T-helper 1 cell treated with Interleukin-12 subunit alpha and Interleukin-12 subunit beta and Interleukin-4 antibody, amounts not matched to agents 30 μg/mL and 1 μg/mL, for 36 hours (primary cell): ENCODE measurements at regions not wholly inside any gene's neighbourhood (a gene's known extent, or its start where the extent isn't known, plus 50 kb on each side); places are given as distances from the start of the nearest gene placed in this dataset.
"Not testable (repeated sequence)": the region's sequence is repeated elsewhere in the genome, so short reads cannot be mapped to it uniquely, and the experiment has no call there.

Experiments
- H3K27ac Mint-ChIP-seq: one replicate; pipeline ENCODE4 v1.8.0; 2021; ENCODE audit warnings: mild to moderate bottlenecking, mixed read lengths
- H3K27me3 Mint-ChIP-seq: one replicate; pipeline ENCODE4 v1.8.0; 2021; ENCODE audit warnings: low read depth, mixed read lengths
- H3K36me3 Mint-ChIP-seq: one replicate; pipeline ENCODE4 v1.8.0; 2021; ENCODE audit warnings: low read depth, mixed read lengths
- H3K4me1 Mint-ChIP-seq: one replicate; pipeline ENCODE4 v1.8.0; 2021; ENCODE audit warnings: low read depth, mixed read lengths
- H3K4me3 Mint-ChIP-seq: one replicate; pipeline ENCODE4 v1.8.0; 2021; ENCODE audit warnings: mild to moderate bottlenecking, moderate library complexity, mixed read lengths
- H3K9me3 Mint-ChIP-seq: one replicate; pipeline ENCODE4 v1.8.0; 2021; ENCODE audit warnings: mixed read lengths

- Mint-ChIP-seq H3K27ac (no peak overlapping the region), H3K36me3 (no peaks in the 10 kb centered on the region), H3K4me3 (no peak overlapping the region), H3K4me1 (no peaks in the 10 kb centered on the region), H3K9me3 (no peaks in the 10 kb centered on the region), H3K27me3 (no peaks in the 10 kb centered on the region)
Observed at GRCh38 chr9:30579810-30580209, 1804.6 kb upstream of the ACO1 start.

GRCh38 chr9:30582240-30582639 is 1802.2 kb upstream of the ACO1 start:
- H3K4me1 Mint-ChIP-seq = no peaks in the 10 kb centered on the region
- no peaks in the 10 kb centered on the region for H3K27me3 Mint-ChIP-seq
- no peak overlapping the region for H3K27ac Mint-ChIP-seq
- no peaks in the 10 kb centered on the region for H3K9me3 Mint-ChIP-seq
- no peak overlapping the region for H3K4me3 Mint-ChIP-seq
- H3K36me3 Mint-ChIP-seq = no peaks in the 10 kb centered on the region

- no peaks in the 10 kb centered on the region for H3K36me3 Mint-ChIP-seq
- no peak overlapping the region for H3K27ac Mint-ChIP-seq
- no peaks in the 10 kb centered on the region for H3K27me3 Mint-ChIP-seq
Observed at GRCh38 chr9:30584559-30584958, 1799.9 kb upstream of the ACO1 start.

GRCh38 chr9:30591461-30591860 is 1793.0 kb upstream of the ACO1 start:
- H3K27me3 Mint-ChIP-seq = no peaks in the 10 kb centered on the region
- H3K4me1 Mint-ChIP-seq = no peaks in the 10 kb centered on the region
- H3K36me3 Mint-ChIP-seq = no peaks in the 10 kb centered on the region
- no peaks in the 10 kb centered on the region for H3K9me3 Mint-ChIP-seq
- H3K4me3 Mint-ChIP-seq = no peak overlapping the region
- H3K27ac Mint-ChIP-seq = no peak overlapping the region

More at GRCh38 chr9:30584559-30584958, 1799.9 kb upstream of the ACO1 start:
- Mint-ChIP-seq H3K4me3 (no peak overlapping the region), H3K4me1 (no peaks in the 10 kb centered on the region), H3K9me3 (no peaks in the 10 kb centered on the region)

- peaks cover 4% of the 10 kb centered on the region for H3K9me3 Mint-ChIP-seq
- no peaks in the 10 kb centered on the region for H3K4me1 Mint-ChIP-seq
- H3K4me3 Mint-ChIP-seq = no peak overlapping the region
- H3K36me3 Mint-ChIP-seq = no peaks in the 10 kb centered on the region
- H3K27ac Mint-ChIP-seq = no peak overlapping the region
- H3K27me3 Mint-ChIP-seq = no peaks in the 10 kb centered on the region
Observed at GRCh38 chr9:30597608-30598007, 1786.8 kb upstream of the ACO1 start.

GRCh38 chr9:30605936-30606335 is 1778.5 kb upstream of the ACO1 start:
- no peak overlapping the region for H3K4me3 Mint-ChIP-seq
- H3K4me1 Mint-ChIP-seq = no peaks in the 10 kb centered on the region
- H3K9me3 Mint-ChIP-seq = no peaks in the 10 kb centered on the region
- H3K27me3 Mint-ChIP-seq = no peaks in the 10 kb centered on the region
- no peaks in the 10 kb centered on the region for H3K36me3 Mint-ChIP-seq
- H3K27ac Mint-ChIP-seq = no peak overlapping the region

GRCh38 chr9:30609713-30610112 is 1774.7 kb upstream of the ACO1 start:
- no peak overlapping the region for H3K4me3 Mint-ChIP-seq
- no peaks in the 10 kb centered on the region for H3K36me3 Mint-ChIP-seq
- H3K4me1 Mint-ChIP-seq = no peaks in the 10 kb centered on the region
- peaks cover 4% of the 10 kb centered on the region for H3K9me3 Mint-ChIP-seq
- no peaks in the 10 kb centered on the region for H3K27me3 Mint-ChIP-seq
- H3K27ac Mint-ChIP-seq = no peak overlapping the region

- not testable (repeated sequence) for H3K27ac Mint-ChIP-seq, H3K9me3 Mint-ChIP-seq, H3K36me3 Mint-ChIP-seq, H3K4me3 Mint-ChIP-seq, H3K4me1 Mint-ChIP-seq, H3K27me3 Mint-ChIP-seq
Observed at GRCh38 chr9:30616782-30617181, 1767.7 kb upstream of the ACO1 start.

GRCh38 chr9:30622561-30622960 is 1761.9 kb upstream of the ACO1 start:
- H3K4me1 Mint-ChIP-seq = no peaks in the 10 kb centered on the region
- H3K27me3 Mint-ChIP-seq = no peaks in the 10 kb centered on the region
- H3K9me3 Mint-ChIP-seq = no peaks in the 10 kb centered on the region
- H3K4me3 Mint-ChIP-seq = no peak overlapping the region
- H3K36me3 Mint-ChIP-seq = no peaks in the 10 kb centered on the region
- H3K27ac Mint-ChIP-seq = no peak overlapping the region

GRCh38 chr9:30628915-30629567 is 1755.4 kb upstream of the ACO1 start:
- no peaks in the 10 kb centered on the region for H3K36me3 Mint-ChIP-seq
- H3K4me3 Mint-ChIP-seq = no peak overlapping the region
- H3K9me3 Mint-ChIP-seq = no peaks in the 10 kb centered on the region
- H3K27me3 Mint-ChIP-seq = no peaks in the 10 kb centered on the region
- H3K4me1 Mint-ChIP-seq = no peaks in the 10 kb centered on the region
- no peak overlapping the region for H3K27ac Mint-ChIP-seq

GRCh38 chr9:30630459-30630858 is 1754.0 kb upstream of the ACO1 start:
- no peaks in the 10 kb centered on the region for H3K27me3 Mint-ChIP-seq

GRCh38 chr9:30646639-30647038 is 1737.8 kb upstream of the ACO1 start:
- H3K9me3 Mint-ChIP-seq, H3K27ac Mint-ChIP-seq, H3K36me3 Mint-ChIP-seq, H3K27me3 Mint-ChIP-seq, H3K4me1 Mint-ChIP-seq, H3K4me3 Mint-ChIP-seq: not testable (repeated sequence)

More at GRCh38 chr9:30630459-30630858, 1754.0 kb upstream of the ACO1 start:
- no peaks in the 10 kb centered on the region for H3K4me1 Mint-ChIP-seq
- H3K36me3 Mint-ChIP-seq = no peaks in the 10 kb centered on the region
- H3K4me3 Mint-ChIP-seq = no peak overlapping the region
- no peaks in the 10 kb centered on the region for H3K9me3 Mint-ChIP-seq
- H3K27ac Mint-ChIP-seq = no peak overlapping the region

GRCh38 chr9:30661925-30662324 is 1722.5 kb upstream of the ACO1 start:
- no peaks in the 10 kb centered on the region for H3K36me3 Mint-ChIP-seq
- no peaks in the 10 kb centered on the region for H3K4me1 Mint-ChIP-seq
- H3K27me3 Mint-ChIP-seq = no peaks in the 10 kb centered on the region
- no peak overlapping the region for H3K4me3 Mint-ChIP-seq
- no peaks in the 10 kb centered on the region for H3K9me3 Mint-ChIP-seq
- no peak overlapping the region for H3K27ac Mint-ChIP-seq

GRCh38 chr9:30670805-30671562 is 1713.5 kb upstream of the ACO1 start:
- no peak overlapping the region for H3K27ac Mint-ChIP-seq
- no peaks in the 10 kb centered on the region for H3K9me3 Mint-ChIP-seq
- H3K36me3 Mint-ChIP-seq = no peaks in the 10 kb centered on the region
- no peaks in the 10 kb centered on the region for H3K4me1 Mint-ChIP-seq
- H3K4me3 Mint-ChIP-seq = no peak overlapping the region
- H3K27me3 Mint-ChIP-seq = no peaks in the 10 kb centered on the region

- H3K4me1 Mint-ChIP-seq = no peaks in the 10 kb centered on the region
- no peaks in the 10 kb centered on the region for H3K27me3 Mint-ChIP-seq
- H3K4me3 Mint-ChIP-seq = no peak overlapping the region
- no peaks in the 10 kb centered on the region for H3K9me3 Mint-ChIP-seq
- no peaks in the 10 kb centered on the region for H3K36me3 Mint-ChIP-seq
- no peak overlapping the region for H3K27ac Mint-ChIP-seq
Observed at GRCh38 chr9:30673132-30673531, 1711.3 kb upstream of the ACO1 start.
